IMR-90 (cell line): ENCODE measurements at regions not wholly inside any gene's neighbourhood (a gene's known extent, or its start where the extent isn't known, plus 50 kb on each side); places are given as distances from the start of the nearest gene placed in this dataset.

Experiments
- ATAC-seq: fragments of 200-7000 bp; cut with Tn5 transposase; 2 replicates; pipeline ENCODE4 v1.9.1; 2020; ENCODE audit warnings: low read depth, mild to moderate bottlenecking, moderate library complexity
- BruUV-seq: library from RNA; stranded (reverse); fragments of 400-500 nt; replicated peaks from 2 replicates; lab custom pipeline; 2021; lab: Mats Ljungman, UMichigan
- CTCF ChIA-PET: fragments of 300-600 bp; formaldehyde crosslinking; extraction: SDS; loops from one replicate; lab custom pipeline; 2021; ENCODE audit warnings: antibody characterized with exemption; lab: Yijun Ruan, JAX
- POLR2A ChIA-PET: fragments of 300-600 bp; sonication (Branson Sonifier 250); formaldehyde crosslinking; loops from one replicate; lab custom pipeline; 2022; ENCODE audit warnings: antibody characterized with exemption; ENCODE audit not compliant: unreplicated experiment; lab: Charles Lee
- DNase-seq: peaks from one replicate; pipeline ENCODE4 v3.0.0; 2013
- H2AFZ ChIP-seq: replicated peaks from 2 replicates; pipeline ENCODE3; 2013; ENCODE audit warnings: low read length, mild to moderate bottlenecking; ENCODE audit not compliant: poor library complexity
- H2AK5ac ChIP-seq: 2 replicates; pipeline ENCODE4 v1.6.1; 2013; ENCODE audit warnings: low read depth, low read length, inconsistent platforms
- H2AK9ac ChIP-seq: replicated peaks from 2 replicates; pipeline ENCODE3; 2013; ENCODE audit warnings: mild to moderate bottlenecking, low read depth, low read length, moderate library complexity; ENCODE audit not compliant: poor library complexity
- H2BK120ac ChIP-seq: 2 replicates; pipeline ENCODE4 v1.6.1; 2013; ENCODE audit warnings: low read depth, low read length, inconsistent platforms
- H2BK15ac ChIP-seq: 3 replicates; pipeline ENCODE4 v1.6.1; 2013; ENCODE audit warnings: low read depth, low read length, inconsistent platforms
- H2BK20ac ChIP-seq: 2 replicates; pipeline ENCODE4 v1.6.1; 2013; ENCODE audit warnings: low read depth, mild to moderate bottlenecking, inconsistent platforms, low read length, moderate library complexity
- H2BK5ac ChIP-seq: 2 replicates; pipeline ENCODE4 v1.6.1; 2013; ENCODE audit warnings: mild to moderate bottlenecking, low read depth, low read length, inconsistent platforms; ENCODE audit not compliant: poor library complexity, severe bottlenecking
- H3K14ac ChIP-seq: replicated peaks from 2 replicates; pipeline ENCODE4 v1.6.1; 2013; ENCODE audit warnings: low read depth, low read length, inconsistent platforms
- H3K18ac ChIP-seq: 2 replicates; pipeline ENCODE4 v1.6.1; 2013; ENCODE audit warnings: low read depth, low read length, control low read depth
- H3K23ac ChIP-seq: 2 replicates; pipeline ENCODE4 v1.6.1; 2013; ENCODE audit warnings: low read depth, low read length, inconsistent platforms
- H3K27ac ChIP-seq: 2 replicates; pipeline ENCODE4 v1.5.1; 2013; ENCODE audit warnings: mild to moderate bottlenecking, control low read depth, low read length; ENCODE audit not compliant: insufficient read depth
- H3K27me3 ChIP-seq: 2 replicates; pipeline ENCODE4 v1.6.1; 2013; ENCODE audit warnings: low read length; ENCODE audit not compliant: control insufficient read depth, insufficient read depth
- H3K36me3 ChIP-seq: 2 replicates; pipeline ENCODE4 v1.6.1; 2013; ENCODE audit warnings: low read length, mixed read lengths; ENCODE audit not compliant: control insufficient read depth, insufficient read depth
- H3K4ac ChIP-seq: 2 replicates; pipeline ENCODE4 v1.6.1; 2013; ENCODE audit warnings: low read depth, low read length, inconsistent platforms
- H3K4me1 ChIP-seq: 2 replicates; pipeline ENCODE4 v1.6.1; 2013; ENCODE audit warnings: low read length, mixed read lengths; ENCODE audit not compliant: control insufficient read depth, insufficient read depth
- H3K4me2 ChIP-seq: 2 replicates; pipeline ENCODE4 v1.6.1; 2013; ENCODE audit warnings: low read depth, mild to moderate bottlenecking, control low read depth, low read length, moderate library complexity
- H3K4me3 ChIP-seq: 2 replicates; pipeline ENCODE4 v1.5.1; 2013; ENCODE audit warnings: low read depth, mild to moderate bottlenecking, control low read depth, low read length, moderate library complexity; ENCODE audit not compliant: insufficient read depth
- H3K56ac ChIP-seq: 2 replicates; pipeline ENCODE4 v1.6.1; 2013; ENCODE audit warnings: low read length, inconsistent platforms; ENCODE audit not compliant: insufficient read depth; ENCODE audit errors: extremely low read depth
- H3K79me1 ChIP-seq, 2 experiments: 2 replicates each; pipeline ENCODE4 v1.6.1; 2013; ENCODE audit warnings: low read length in 2 of 2, inconsistent platforms in 1 of 2, low read depth in 1 of 2
- H3K9ac ChIP-seq: 2 replicates; pipeline ENCODE4 v1.6.1; 2013; ENCODE audit warnings: low read depth, low read length, control low read depth
- H3K9me1 ChIP-seq: 2 replicates; pipeline ENCODE4 v1.6.1; 2013; ENCODE audit warnings: low read length, inconsistent platforms; ENCODE audit not compliant: insufficient read depth
- H3K9me3 ChIP-seq: 2 replicates; pipeline ENCODE4 v1.6.1; 2013; ENCODE audit warnings: low read length; ENCODE audit not compliant: control insufficient read depth, insufficient read depth
- H4K20me1 ChIP-seq: 2 replicates; pipeline ENCODE4 v1.6.1; 2013; ENCODE audit warnings: low read length, inconsistent platforms; ENCODE audit not compliant: insufficient read depth
- H4K5ac ChIP-seq: 2 replicates; pipeline ENCODE4 v1.6.1; 2013; ENCODE audit warnings: mild to moderate bottlenecking, low read depth, low read length, control low read depth
- H4K8ac ChIP-seq, 2 experiments: 2 replicates each; pipeline ENCODE4 v1.6.1; 2013; ENCODE audit warnings: low read depth in 2 of 2, low read length in 2 of 2, control low read depth in 1 of 2, inconsistent platforms in 1 of 2
- H4K91ac ChIP-seq: 2 replicates; pipeline ENCODE4 v1.6.1; 2013; ENCODE audit warnings: low read depth, low read length, inconsistent platforms; ENCODE audit not compliant: insufficient read depth
- BHLHE40 ChIP-seq: fragments of 150-350 bp; IDR thresholded peaks from 2 replicates; pipeline ENCODE4 v1.6.1; 2016; ENCODE audit warnings: mild to moderate bottlenecking, low read depth, low read length
- CHD1 ChIP-seq: IDR thresholded peaks from 2 replicates; pipeline ENCODE4 v1.6.1; 2012; ENCODE audit warnings: low read depth, low read length, improper control_type of control experiment
- FOS ChIP-seq: fragments of 150-350 bp; IDR thresholded peaks from 2 replicates; pipeline ENCODE4 v1.6.1; 2016; ENCODE audit warnings: low read depth, low read length
- MAFK ChIP-seq: IDR thresholded peaks from 2 replicates; pipeline ENCODE4 v1.6.1; 2012; ENCODE audit warnings: low read depth, low read length, improper control_type of control experiment
- MAZ ChIP-seq: IDR thresholded peaks from 2 replicates; pipeline ENCODE4 v1.6.1; 2012; ENCODE audit warnings: low read depth, mild to moderate bottlenecking, low read length, improper control_type of control experiment, moderate library complexity, borderline replicate concordance
- MXI1 ChIP-seq: IDR thresholded peaks from 2 replicates; pipeline ENCODE4 v1.6.1; 2012; ENCODE audit warnings: low read depth, mild to moderate bottlenecking, low read length, moderate library complexity, borderline replicate concordance
- NFE2L2 ChIP-seq: fragments of 150-350 bp; IDR thresholded peaks from 2 replicates; pipeline ENCODE4 v1.6.1; 2016; ENCODE audit warnings: low read depth, mild to moderate bottlenecking, low read length
- POLR2A ChIP-seq: IDR thresholded peaks from 2 replicates; pipeline ENCODE4 v1.6.1; 2012; ENCODE audit warnings: mild to moderate bottlenecking, low read depth, low read length
- RAD21 ChIP-seq: IDR thresholded peaks from 2 replicates; pipeline ENCODE4 v1.6.1; 2012; ENCODE audit warnings: low read length, improper control_type of control experiment
- RCOR1 ChIP-seq: IDR thresholded peaks from 2 replicates; pipeline ENCODE4 v1.6.1; 2012; ENCODE audit warnings: mild to moderate bottlenecking, low read length, improper control_type of control experiment; ENCODE audit not compliant: insufficient replicate concordance
- SMC3 ChIP-seq: fragments of 150-350 bp; IDR thresholded peaks from 2 replicates; pipeline ENCODE4 v1.6.1; 2016; ENCODE audit warnings: low read depth, mild to moderate bottlenecking, antibody characterized with exemption, low read length, moderate library complexity
- WGBS, 2 experiments: methylation state at CpG; one replicate each; pipeline versions ENCODE4 v1.1.5 to v1.1.7; 2013; ENCODE audit warnings: missing lambda C conversion rate in 2 of 2; ENCODE audit not compliant: insufficient read length in 1 of 2; ENCODE audit errors: extremely low coverage in 2 of 2; 5-methylcytosine and 5-hydroxymethylcytosine counted together
- dilution Hi-C: fragments of 300-500 bp; cut with HindIII; formaldehyde crosslinking; loops from one replicate; pipeline ENCODE4 v1.14.3; 2018; ENCODE audit warnings: low sequenced_read_pairs; ENCODE audit not compliant: unreplicated experiment
- in situ Hi-C: fragments of 300-500 bp; cut with MboI; formaldehyde crosslinking; loops from 3 replicates; pipeline ENCODE4 v1.14.3; 2019; ENCODE audit warnings: low sequenced_read_pairs, inconsistent platforms, mixed read lengths
- intact Hi-C: fragments of 100-400 bp; cut with micrococcal nuclease; formaldehyde crosslinking; loops from 2 replicates; pipeline ENCODE4 v1.10.0; 2022
- TF ChIP-seq, protein P1 (sequence below): fragments of 150-350 bp; IDR thresholded peaks from 2 replicates; pipeline ENCODE4 v1.6.1; 2016; ENCODE audit warnings: low read depth, mild to moderate bottlenecking, low read length, moderate library complexity, borderline replicate concordance
- TF ChIP-seq, protein P2 (sequence below): conservative IDR thresholded peaks from 2 replicates; pipeline ENCODE4 v1.5.1; 2012; ENCODE audit warnings: mild to moderate bottlenecking, low read depth, low read length, improper control_type of control experiment

DNA sequence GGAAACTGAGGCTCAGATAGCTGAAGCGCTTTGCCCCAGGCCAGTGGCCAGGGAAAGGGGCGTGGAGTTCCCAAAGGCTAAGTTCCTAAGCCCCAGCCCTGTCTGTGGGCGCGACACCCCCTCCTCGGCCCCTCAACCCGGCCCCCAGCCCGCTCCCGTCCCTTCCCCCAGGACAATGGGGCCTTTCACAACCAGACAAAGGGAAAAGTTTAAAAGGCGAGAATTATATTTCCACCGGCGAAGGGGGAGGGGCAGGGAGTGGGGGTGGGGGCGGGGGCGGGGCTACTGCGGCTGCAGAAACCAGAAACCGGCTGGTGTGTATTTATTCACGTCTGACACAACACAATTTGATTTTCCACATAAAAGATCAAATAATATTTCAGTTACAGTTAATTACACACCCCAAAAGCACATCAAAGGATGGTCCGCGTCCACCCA lies 192.1 kb downstream of the MN1 start:
- POLR2A ChIA-PET: no interaction called here
- H3K9me1 ChIP-seq: no peaks in the 10 kb centered on the region
- no peak overlapping the region for H2AK5ac ChIP-seq
- H3K14ac ChIP-seq: no peak overlapping the region
- H3K27me3 ChIP-seq: peaks cover 45% of the 10 kb centered on the region
- TF ChIP-seq MAFK (no peak), NFE2L2 (no peak), SMC3 (no peak), RAD21 (no peak), CHD1 (no peak), MAZ (no peak), POLR2A (no peak), FOS (no peak), RCOR1 (no peak), MXI1 (no peak), BHLHE40 (no peak)
- TF ChIP-seq, protein P1, sequence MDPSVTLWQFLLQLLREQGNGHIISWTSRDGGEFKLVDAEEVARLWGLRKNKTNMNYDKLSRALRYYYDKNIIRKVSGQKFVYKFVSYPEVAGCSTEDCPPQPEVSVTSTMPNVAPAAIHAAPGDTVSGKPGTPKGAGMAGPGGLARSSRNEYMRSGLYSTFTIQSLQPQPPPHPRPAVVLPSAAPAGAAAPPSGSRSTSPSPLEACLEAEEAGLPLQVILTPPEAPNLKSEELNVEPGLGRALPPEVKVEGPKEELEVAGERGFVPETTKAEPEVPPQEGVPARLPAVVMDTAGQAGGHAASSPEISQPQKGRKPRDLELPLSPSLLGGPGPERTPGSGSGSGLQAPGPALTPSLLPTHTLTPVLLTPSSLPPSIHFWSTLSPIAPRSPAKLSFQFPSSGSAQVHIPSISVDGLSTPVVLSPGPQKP: no peak
- TF ChIP-seq, protein P2, sequence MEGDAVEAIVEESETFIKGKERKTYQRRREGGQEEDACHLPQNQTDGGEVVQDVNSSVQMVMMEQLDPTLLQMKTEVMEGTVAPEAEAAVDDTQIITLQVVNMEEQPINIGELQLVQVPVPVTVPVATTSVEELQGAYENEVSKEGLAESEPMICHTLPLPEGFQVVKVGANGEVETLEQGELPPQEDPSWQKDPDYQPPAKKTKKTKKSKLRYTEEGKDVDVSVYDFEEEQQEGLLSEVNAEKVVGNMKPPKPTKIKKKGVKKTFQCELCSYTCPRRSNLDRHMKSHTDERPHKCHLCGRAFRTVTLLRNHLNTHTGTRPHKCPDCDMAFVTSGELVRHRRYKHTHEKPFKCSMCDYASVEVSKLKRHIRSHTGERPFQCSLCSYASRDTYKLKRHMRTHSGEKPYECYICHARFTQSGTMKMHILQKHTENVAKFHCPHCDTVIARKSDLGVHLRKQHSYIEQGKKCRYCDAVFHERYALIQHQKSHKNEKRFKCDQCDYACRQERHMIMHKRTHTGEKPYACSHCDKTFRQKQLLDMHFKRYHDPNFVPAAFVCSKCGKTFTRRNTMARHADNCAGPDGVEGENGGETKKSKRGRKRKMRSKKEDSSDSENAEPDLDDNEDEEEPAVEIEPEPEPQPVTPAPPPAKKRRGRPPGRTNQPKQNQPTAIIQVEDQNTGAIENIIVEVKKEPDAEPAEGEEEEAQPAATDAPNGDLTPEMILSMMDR: no peak
- no peaks in the 10 kb centered on the region for H3K4me1 ChIP-seq
- in situ Hi-C loops: no loop called here
- no peak overlapping the region for H2AK9ac ChIP-seq
- no peaks in the 10 kb centered on the region for H3K79me1 ChIP-seq
- no TSS peak for BruUV-seq
- dilution Hi-C loops: no loop called here
- no peak overlapping the region for H2AFZ ChIP-seq
- no peak for ATAC-seq
- no peak overlapping the region for H2BK20ac ChIP-seq
- CTCF ChIA-PET: no interaction called here
- no peak overlapping the region for H3K23ac ChIP-seq
- 40% methylated on average over 1 of the region's 18 CpGs; no CpG with 5 or more reads in 1 of the 2 experiments for WGBS, 2 experiments
- intact Hi-C loops: no loop called here
- no peak overlapping the region for H3K4me3 ChIP-seq
- H2BK5ac ChIP-seq: no peak overlapping the region
- H3K4ac ChIP-seq: no peak overlapping the region
- H4K91ac ChIP-seq: no peak overlapping the region
- no peak for DNase-seq
- no peak overlapping the region for H2BK15ac ChIP-seq
- H3K9me3 ChIP-seq: peaks cover 7% of the 10 kb centered on the region
- no peak overlapping the region for H3K56ac ChIP-seq
- no peak overlapping the region for H3K4me2 ChIP-seq
- no peak overlapping the region for H3K18ac ChIP-seq
- H4K5ac ChIP-seq: no peak overlapping the region
- no peak overlapping the region for H4K8ac ChIP-seq
- no peak overlapping the region for H3K9ac ChIP-seq
- no peak overlapping the region for H2BK120ac ChIP-seq
- no peaks in the 10 kb centered on the region for H4K20me1 ChIP-seq
- H3K36me3 ChIP-seq: peaks cover 1% of the 10 kb centered on the region; the same call in 1 of the 2 replicates
- no peak overlapping the region for H3K27ac ChIP-seq
